PC-3 (cell line): ENCODE measurements at regions not wholly inside any gene's neighbourhood (a gene's known extent, or its start where the extent isn't known, plus 50 kb on each side); places are given as distances from the start of the nearest gene placed in this dataset.

Experiments
- ATAC-seq: fragments of 200-7000 bp; cut with Tn5 transposase; 2 replicates; pipeline ENCODE4 v1.9.1; 2020; ENCODE audit warnings: mild to moderate bottlenecking, moderate library complexity
- BruUV-seq: library from RNA; stranded (reverse); fragments of 400-500 nt; replicated peaks from 2 replicates; lab custom pipeline; 2021; lab: Mats Ljungman, UMichigan
- CTCF ChIA-PET: fragments of 300-600 bp; sonication (Branson Sonifier 250); formaldehyde crosslinking; loops from one replicate; lab custom pipeline; 2022; ENCODE audit warnings: antibody characterized with exemption; lab: Charles Lee
- POLR2A ChIA-PET: fragments of 300-600 bp; sonication (Branson Sonifier 250); formaldehyde crosslinking; loops from one replicate; lab custom pipeline; 2022; ENCODE audit warnings: antibody characterized with exemption; ENCODE audit not compliant: unreplicated experiment; lab: Charles Lee
- DNase-seq: peaks from one replicate; pipeline ENCODE4 v3.0.0-alpha.2; 2015
- H2AFZ ChIP-seq: fragments of 300-600 bp; sonication (generic); 2 replicates; pipeline ENCODE4 v1.6.0; 2016; ENCODE audit warnings: antibody characterized with exemption, low read length
- H3F3A ChIP-seq: fragments of 300-600 bp; sonication (generic); one replicate; pipeline ENCODE4 v1.6.0; 2017; ENCODE audit warnings: antibody characterized with exemption, low read length, control low read depth, mild to moderate bottlenecking; ENCODE audit not compliant: unreplicated experiment
- H3K27ac ChIP-seq: fragments of 300-600 bp; sonication (generic); 2 replicates; pipeline ENCODE4 v1.5.1; 2016; ENCODE audit warnings: mild to moderate bottlenecking, low read length
- H3K27me3 ChIP-seq: fragments of 300-600 bp; sonication (generic); 2 replicates; pipeline ENCODE4 v1.6.1; 2016; ENCODE audit warnings: low read length, mixed read lengths
- H3K36me3 ChIP-seq: fragments of 300-600 bp; sonication (generic); 2 replicates; pipeline ENCODE4 v1.6.1; 2016; ENCODE audit warnings: low read depth, mixed run types, low read length, mixed read lengths
- H3K4me1 ChIP-seq: fragments of 300-600 bp; sonication (generic); 2 replicates; pipeline ENCODE4 v1.5.1; 2016; ENCODE audit warnings: low read length; ENCODE audit not compliant: insufficient read depth
- H3K4me2 ChIP-seq: fragments of 300-600 bp; sonication (generic); 2 replicates; pipeline ENCODE4 v1.6.0; 2016; ENCODE audit warnings: low read length
- H3K4me3 ChIP-seq: fragments of 300-600 bp; sonication (generic); 2 replicates; pipeline ENCODE4 v1.5.1; 2016; ENCODE audit warnings: mild to moderate bottlenecking, low read length, mixed read lengths
- H3K79me2 ChIP-seq: fragments of 300-600 bp; sonication (generic); 2 replicates; pipeline ENCODE4 v1.6.1; 2017; ENCODE audit warnings: low read length, mixed read lengths
- H3K9ac ChIP-seq: fragments of 300-600 bp; sonication (generic); 2 replicates; pipeline ENCODE4 v1.6.0; 2016; ENCODE audit warnings: mild to moderate bottlenecking, low read length
- H3K9me2 ChIP-seq: fragments of 300-600 bp; sonication (generic); replicated peaks from 2 replicates; pipeline ENCODE4 v1.6.1; 2016; ENCODE audit warnings: mixed run types, low read length, mixed read lengths
- H3K9me3 ChIP-seq: fragments of 300-600 bp; sonication (generic); 2 replicates; pipeline ENCODE4 v1.6.1; 2016; ENCODE audit warnings: low read length, mixed read lengths
- H4K20me1 ChIP-seq: fragments of 300-600 bp; sonication (generic); 2 replicates; pipeline ENCODE4 v1.6.1; 2016; ENCODE audit warnings: low read length, mixed read lengths
- EZH2 ChIP-seq: fragments of 300-600 bp; sonication (generic); IDR thresholded peaks from one replicate; pipeline ENCODE4 v1.6.1; 2017; ENCODE audit warnings: antibody characterized with exemption, mild to moderate bottlenecking, low read length; ENCODE audit not compliant: unreplicated experiment
- EZH2phosphoT487 ChIP-seq: fragments of 300-600 bp; sonication (generic); IDR thresholded peaks from 2 replicates; pipeline ENCODE4 v1.6.1; 2018; ENCODE audit warnings: mild to moderate bottlenecking, antibody characterized with exemption, low read length, borderline replicate concordance
- intact Hi-C: fragments of 100-400 bp; cut with micrococcal nuclease; formaldehyde crosslinking; loops from 2 replicates; pipeline ENCODE4 v1.9.0; 2023
- TF ChIP-seq, protein P1 (sequence below): fragments of 300-600 bp; sonication (generic); conservative IDR thresholded peaks from 2 replicates; pipeline ENCODE4 v1.5.1; 2017; ENCODE audit warnings: antibody characterized with exemption, low read depth, mild to moderate bottlenecking, low read length

DNA sequence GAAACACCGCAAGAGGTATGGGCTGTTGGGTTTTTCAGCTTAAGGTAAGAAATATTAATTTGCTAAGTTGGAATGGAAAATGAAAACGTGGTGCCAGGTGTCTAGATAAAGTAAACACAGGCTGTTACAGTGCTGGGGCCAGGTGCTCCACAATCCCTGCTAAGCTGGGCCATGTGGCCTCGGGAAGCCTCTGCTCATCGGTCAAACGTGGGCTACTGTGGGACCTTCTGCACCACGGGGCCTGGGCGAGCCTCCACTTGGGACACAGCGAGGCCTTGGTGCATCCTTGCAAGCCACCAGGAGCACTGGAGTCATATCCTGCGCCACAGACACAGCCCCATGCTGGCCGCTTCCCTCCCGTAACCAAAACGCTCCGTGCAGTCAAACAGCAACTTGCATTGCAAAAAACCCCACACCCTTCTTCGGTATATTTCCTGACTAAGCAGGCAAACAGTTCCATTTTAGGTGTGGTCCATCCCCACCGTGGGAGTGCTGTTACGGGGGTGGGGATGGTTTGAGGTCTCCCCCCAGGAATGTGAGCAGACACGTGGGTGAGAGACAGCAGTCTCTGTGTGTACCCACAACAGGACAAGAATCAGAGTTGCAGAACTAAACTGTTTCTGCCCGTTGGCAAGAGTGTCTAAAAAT is 96.3 kb upstream of the SOX1 start:
- DNase-seq, result no peak
- ChIA-PET POLR2A (no interaction called here), CTCF (no interaction called here)
- H3K9ac ChIP-seq, result no peak overlapping the region
- no peak overlapping the region for H3K27ac ChIP-seq
- TF ChIP-seq, protein P1, sequence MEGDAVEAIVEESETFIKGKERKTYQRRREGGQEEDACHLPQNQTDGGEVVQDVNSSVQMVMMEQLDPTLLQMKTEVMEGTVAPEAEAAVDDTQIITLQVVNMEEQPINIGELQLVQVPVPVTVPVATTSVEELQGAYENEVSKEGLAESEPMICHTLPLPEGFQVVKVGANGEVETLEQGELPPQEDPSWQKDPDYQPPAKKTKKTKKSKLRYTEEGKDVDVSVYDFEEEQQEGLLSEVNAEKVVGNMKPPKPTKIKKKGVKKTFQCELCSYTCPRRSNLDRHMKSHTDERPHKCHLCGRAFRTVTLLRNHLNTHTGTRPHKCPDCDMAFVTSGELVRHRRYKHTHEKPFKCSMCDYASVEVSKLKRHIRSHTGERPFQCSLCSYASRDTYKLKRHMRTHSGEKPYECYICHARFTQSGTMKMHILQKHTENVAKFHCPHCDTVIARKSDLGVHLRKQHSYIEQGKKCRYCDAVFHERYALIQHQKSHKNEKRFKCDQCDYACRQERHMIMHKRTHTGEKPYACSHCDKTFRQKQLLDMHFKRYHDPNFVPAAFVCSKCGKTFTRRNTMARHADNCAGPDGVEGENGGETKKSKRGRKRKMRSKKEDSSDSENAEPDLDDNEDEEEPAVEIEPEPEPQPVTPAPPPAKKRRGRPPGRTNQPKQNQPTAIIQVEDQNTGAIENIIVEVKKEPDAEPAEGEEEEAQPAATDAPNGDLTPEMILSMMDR, result no peak
- TF ChIP-seq EZH2 (no peak), EZH2phosphoT487 (no peak)
- peaks cover 5% of the 10 kb centered on the region; the same call in 1 of the 2 replicates for H3K9me3 ChIP-seq
- no peaks in the 10 kb centered on the region for H3F3A ChIP-seq
- H2AFZ ChIP-seq, result no peak overlapping the region
- no peaks in the 10 kb centered on the region for H3K4me1 ChIP-seq
- H3K27me3 ChIP-seq, result peaks cover 58% of the 10 kb centered on the region
- H3K79me2 ChIP-seq, result no peaks in the 10 kb centered on the region
- intact Hi-C loops, result no loop called here
- no peaks in the 10 kb centered on the region for H3K36me3 ChIP-seq
- H3K9me2 ChIP-seq, result no peaks in the 10 kb centered on the region
- no peak overlapping the region for H3K4me3 ChIP-seq
- no peaks in the 10 kb centered on the region for H4K20me1 ChIP-seq
- no peak for ATAC-seq
- no TSS peak for BruUV-seq
- H3K4me2 ChIP-seq, result no peak overlapping the region

DNA sequence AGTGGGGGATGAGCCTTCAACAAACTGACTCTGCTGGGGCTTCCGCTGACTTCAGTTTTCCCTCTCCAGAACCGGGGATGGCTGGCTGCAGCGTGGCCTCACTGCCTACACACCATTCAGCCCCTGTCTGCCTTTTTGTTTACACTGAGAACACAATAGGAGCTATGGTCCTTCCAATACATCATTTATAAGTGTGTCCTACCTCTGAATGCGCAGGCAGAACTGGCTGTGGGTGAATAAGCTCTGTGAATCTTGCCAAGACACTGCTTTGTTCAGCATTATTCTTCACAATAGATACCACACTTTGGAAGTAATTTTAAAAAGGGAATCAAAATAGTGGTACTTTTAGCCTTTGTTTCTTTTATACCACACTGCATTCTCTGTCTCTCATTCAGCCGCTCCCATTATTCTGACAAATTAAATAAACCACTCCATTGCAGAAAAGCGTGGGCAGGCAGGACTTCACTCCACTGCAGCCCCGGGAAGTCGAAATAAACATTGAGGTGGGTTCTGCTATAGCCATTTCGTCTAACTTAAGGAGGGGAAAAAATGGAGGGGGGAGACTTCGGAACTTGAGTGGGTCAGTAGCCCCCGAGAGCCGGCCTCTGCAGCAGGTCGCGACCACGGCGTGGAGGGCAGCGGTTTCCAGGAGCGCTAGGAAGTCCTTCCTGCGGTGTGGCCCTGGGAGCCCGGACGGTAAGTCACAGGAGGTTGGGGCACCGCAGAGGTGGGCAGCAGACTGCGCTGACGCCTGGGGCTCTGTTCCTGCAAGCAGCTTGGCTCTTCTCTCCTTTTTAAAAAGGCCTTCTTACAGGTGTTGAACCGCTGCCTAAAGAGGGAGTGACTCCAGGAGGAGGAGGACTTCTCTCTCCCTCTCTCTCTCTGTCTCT is 94.8 kb upstream of the SOX1 start:
- no TSS peak for BruUV-seq
- Histone ChIP-seq H3K4me1 (no peaks in the 10 kb centered on the region), H2AFZ (no peak overlapping the region), H3K27ac (no peak overlapping the region), H3K27me3 (peaks cover 55% of the 10 kb centered on the region), H3K9me2 (no peaks in the 10 kb centered on the region), H3K36me3 (no peaks in the 10 kb centered on the region), H3K4me2 (no peak overlapping the region), H3K9ac (no peak overlapping the region), H3K79me2 (no peaks in the 10 kb centered on the region), H3K9me3 (peaks cover 5% of the 10 kb centered on the region; the same call in 1 of the 2 replicates), H3K4me3 (no peak overlapping the region), H4K20me1 (no peaks in the 10 kb centered on the region), H3F3A (no peaks in the 10 kb centered on the region)
- ChIA-PET POLR2A (no interaction called here), CTCF (no interaction called here)
- intact Hi-C loops, result no loop called here
- DNase-seq (no peak), ATAC-seq (no peak)
- TF ChIP-seq, protein P1, result no peak
- no peak for TF ChIP-seq EZH2phosphoT487
- TF ChIP-seq EZH2, result no peak

DNA sequence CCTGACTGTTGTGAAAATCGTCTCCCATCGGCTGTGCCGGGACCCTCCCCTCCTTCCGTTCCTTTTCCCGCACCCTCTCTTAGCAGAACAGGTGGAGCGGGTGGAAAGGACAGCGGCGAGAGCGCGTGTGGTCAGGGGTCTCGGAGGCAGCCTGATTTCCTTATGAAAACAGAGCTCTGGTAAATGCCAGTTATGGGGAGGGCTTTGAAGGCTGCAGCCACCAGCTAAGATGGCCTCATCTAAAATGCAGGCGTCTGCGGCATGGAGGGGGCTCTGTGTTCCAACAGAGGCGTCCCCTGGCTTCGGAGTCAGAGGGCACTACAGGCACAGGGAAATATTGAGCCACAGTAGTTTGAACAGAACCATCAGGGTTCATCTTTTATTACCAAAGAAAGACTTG is 93.8 kb upstream of the SOX1 start:
- no TSS peak for BruUV-seq
- H3K27me3 ChIP-seq, result peaks cover 45% of the 10 kb centered on the region
- H2AFZ ChIP-seq, result no peak overlapping the region
- no peak overlapping the region for H3K9ac ChIP-seq
- ATAC-seq (no peak), DNase-seq (no peak)
- H3K9me2 ChIP-seq, result no peaks in the 10 kb centered on the region
- no peak overlapping the region for H3K27ac ChIP-seq
- ChIA-PET CTCF (no interaction called here), POLR2A (no interaction called here)
- H3K4me1 ChIP-seq, result no peaks in the 10 kb centered on the region
- no peak overlapping the region for H3K4me2 ChIP-seq
- H3K9me3 ChIP-seq, result peaks cover 5% of the 10 kb centered on the region; the same call in 1 of the 2 replicates
- intact Hi-C loops, result no loop called here
- no peaks in the 10 kb centered on the region for H3K79me2 ChIP-seq
- H4K20me1 ChIP-seq, result no peaks in the 10 kb centered on the region
- no peaks in the 10 kb centered on the region for H3K36me3 ChIP-seq
- no peak overlapping the region for H3K4me3 ChIP-seq
- no peak for TF ChIP-seq EZH2
- no peak for TF ChIP-seq EZH2phosphoT487
- TF ChIP-seq, protein P1, result no peak
- no peaks in the 10 kb centered on the region for H3F3A ChIP-seq
